Lung (tissue), 11 donors: ENCODE measurements at regions not wholly inside any gene's neighbourhood (a gene's known extent, or its start where the extent isn't known, plus 50 kb on each side); places are given as distances from the start of the nearest gene placed in this dataset.

Experiments
- ATAC-seq: fragments of 200-7000 bp; cut with Tn5 transposase; one replicate; pipeline ENCODE4 v1.9.1; 2020; ENCODE audit warnings: moderate number of reproducible peaks; ENCODE audit not compliant: insufficient read depth, low FRiP score
- DNase-seq, 3 donors: peaks; one replicate each; pipeline ENCODE4 v3.0.0-alpha.2; 2013 to 2017
- H3K27ac ChIP-seq, 2 donors: one replicate each; pipeline ENCODE4 v1.5.1; 2013; ENCODE audit warnings: mild to moderate bottlenecking in 2 of 2, moderate library complexity in 2 of 2, control low read depth in 1 of 2, inconsistent platforms in 1 of 2, low read depth in 1 of 2, low read length in 1 of 2
- H3K27me3 ChIP-seq, 3 donors: one replicate each; pipeline ENCODE4 v1.5.1; 2013; ENCODE audit warnings: low read length in 2 of 3; ENCODE audit not compliant: control insufficient read depth in 3 of 3, insufficient read depth in 3 of 3
- H3K36me3 ChIP-seq, 4 donors: one replicate each; pipeline ENCODE4 v1.5.1; 2013; ENCODE audit warnings: low read length in 4 of 4, mild to moderate bottlenecking in 1 of 4, moderate library complexity in 1 of 4; ENCODE audit not compliant: control insufficient read depth in 4 of 4, insufficient read depth in 4 of 4
- H3K4me1 ChIP-seq, 5 donors: one replicate each; pipeline ENCODE4 v1.5.1; 2013; ENCODE audit warnings: low read length in 5 of 5, mild to moderate bottlenecking in 2 of 5, moderate library complexity in 1 of 5; ENCODE audit not compliant: control insufficient read depth in 5 of 5, insufficient read depth in 5 of 5
- H3K4me3 ChIP-seq: one replicate; pipeline ENCODE4 v1.5.1; 2013; ENCODE audit warnings: mild to moderate bottlenecking, control low read depth, moderate library complexity
- H3K9ac ChIP-seq, 2 donors: one replicate each; pipeline ENCODE4 v1.5.1; 2013; ENCODE audit warnings: low read length in 2 of 2, control low read depth in 1 of 2; ENCODE audit not compliant: insufficient read depth in 1 of 2
- H3K9me3 ChIP-seq, 4 donors: one replicate each; pipeline ENCODE4 v1.5.1; 2013; ENCODE audit warnings: low read length in 3 of 4, mild to moderate bottlenecking in 1 of 4, moderate library complexity in 1 of 4; ENCODE audit not compliant: control insufficient read depth in 4 of 4, insufficient read depth in 3 of 4
- WGBS, 2 donors: extraction: QIAGEN DNeasy Blood & Tissue Kit; methylation state at CpG; one replicate each; pipeline ENCODE4 v1.1.7; 2013; 5-methylcytosine and 5-hydroxymethylcytosine counted together
- TF ChIP-seq, protein P1 (sequence below): IDR thresholded peaks from 2 replicates; pipeline ENCODE4 v1.5.1; 2012; ENCODE audit warnings: mild to moderate bottlenecking; ENCODE audit errors: control extremely low read depth, extremely low read depth
- donor health status: control.
- donor health status: control.
- donor health status: Bipolar disorder and iron deficiency.
- donor health status: healthy.
- donor health status: DM: yes; HTN: yes; CAD: no.

DNA sequence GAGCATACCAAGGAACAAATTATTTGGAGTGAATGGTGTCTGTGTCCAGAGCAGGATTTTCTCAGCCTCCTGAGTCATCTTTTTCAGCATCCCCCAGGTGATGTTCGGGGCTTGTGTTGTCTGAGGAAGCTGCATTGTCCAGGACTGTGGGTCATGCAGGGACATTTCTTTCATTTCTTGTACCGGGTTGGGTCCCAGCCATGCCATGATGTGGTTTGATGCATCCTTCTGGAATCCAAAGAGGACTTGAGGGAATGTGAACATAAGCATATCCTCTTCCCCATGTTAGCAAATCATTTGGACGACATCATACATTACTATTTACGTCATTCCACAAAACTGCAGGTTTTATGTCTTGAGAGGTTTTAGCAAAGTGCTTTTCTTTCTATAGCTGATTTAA lies 797.8 kb downstream of the CCDC85A start:
- no peak overlapping the region for H3K4me3 ChIP-seq
- H3K36me3 ChIP-seq: no peaks in the 10 kb centered on the region
- H3K27ac ChIP-seq: no peak overlapping the region
- no peaks in the 10 kb centered on the region for H3K4me1 ChIP-seq
- TF ChIP-seq, protein P1, sequence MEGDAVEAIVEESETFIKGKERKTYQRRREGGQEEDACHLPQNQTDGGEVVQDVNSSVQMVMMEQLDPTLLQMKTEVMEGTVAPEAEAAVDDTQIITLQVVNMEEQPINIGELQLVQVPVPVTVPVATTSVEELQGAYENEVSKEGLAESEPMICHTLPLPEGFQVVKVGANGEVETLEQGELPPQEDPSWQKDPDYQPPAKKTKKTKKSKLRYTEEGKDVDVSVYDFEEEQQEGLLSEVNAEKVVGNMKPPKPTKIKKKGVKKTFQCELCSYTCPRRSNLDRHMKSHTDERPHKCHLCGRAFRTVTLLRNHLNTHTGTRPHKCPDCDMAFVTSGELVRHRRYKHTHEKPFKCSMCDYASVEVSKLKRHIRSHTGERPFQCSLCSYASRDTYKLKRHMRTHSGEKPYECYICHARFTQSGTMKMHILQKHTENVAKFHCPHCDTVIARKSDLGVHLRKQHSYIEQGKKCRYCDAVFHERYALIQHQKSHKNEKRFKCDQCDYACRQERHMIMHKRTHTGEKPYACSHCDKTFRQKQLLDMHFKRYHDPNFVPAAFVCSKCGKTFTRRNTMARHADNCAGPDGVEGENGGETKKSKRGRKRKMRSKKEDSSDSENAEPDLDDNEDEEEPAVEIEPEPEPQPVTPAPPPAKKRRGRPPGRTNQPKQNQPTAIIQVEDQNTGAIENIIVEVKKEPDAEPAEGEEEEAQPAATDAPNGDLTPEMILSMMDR: no peak
- no peak for DNase-seq
- no peak for ATAC-seq
- H3K27me3 ChIP-seq: peaks cover 0 to 2% (median 0%) of the 10 kb centered on the region in 3 donors
- 87 to 90% methylated on average over 4 of the region's 4 CpGs for WGBS, 2 donors
- peaks cover 0 to 21% (median 4%) of the 10 kb centered on the region in 4 donors for H3K9me3 ChIP-seq
- no peak overlapping the region for H3K9ac ChIP-seq

DNA sequence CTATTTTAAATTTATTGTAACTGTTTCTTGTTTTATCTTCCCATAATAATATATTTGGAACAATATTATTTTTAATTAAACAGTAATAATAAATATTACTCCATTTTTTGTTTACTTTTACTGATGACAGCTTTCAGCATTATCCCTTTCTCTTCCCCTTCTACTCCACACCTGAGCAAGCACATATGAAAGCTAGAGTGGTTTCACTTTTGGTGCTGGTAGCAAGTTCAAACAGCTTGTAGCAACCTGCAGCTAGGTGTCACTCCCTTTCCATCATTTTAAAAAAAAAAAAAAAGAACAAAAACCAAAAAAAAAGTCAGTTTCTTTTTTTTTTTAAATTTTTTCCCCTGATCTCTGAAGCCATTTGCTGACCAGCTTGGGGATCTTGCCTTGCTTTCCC lies 801.8 kb downstream of the CCDC85A start:
- Histone ChIP-seq H3K9ac (no peak overlapping the region), H3K9me3 (peaks cover 0 to 13% (median 3%) of the 10 kb centered on the region in 4 donors), H3K4me1 (no peaks in the 10 kb centered on the region), H3K4me3 (no peak overlapping the region), H3K36me3 (no peaks in the 10 kb centered on the region), H3K27ac (no peak overlapping the region), H3K27me3 (no peaks in the 10 kb centered on the region)
- ATAC-seq (no peak), DNase-seq (no peak)
- TF ChIP-seq, protein P1: no peak

DNA sequence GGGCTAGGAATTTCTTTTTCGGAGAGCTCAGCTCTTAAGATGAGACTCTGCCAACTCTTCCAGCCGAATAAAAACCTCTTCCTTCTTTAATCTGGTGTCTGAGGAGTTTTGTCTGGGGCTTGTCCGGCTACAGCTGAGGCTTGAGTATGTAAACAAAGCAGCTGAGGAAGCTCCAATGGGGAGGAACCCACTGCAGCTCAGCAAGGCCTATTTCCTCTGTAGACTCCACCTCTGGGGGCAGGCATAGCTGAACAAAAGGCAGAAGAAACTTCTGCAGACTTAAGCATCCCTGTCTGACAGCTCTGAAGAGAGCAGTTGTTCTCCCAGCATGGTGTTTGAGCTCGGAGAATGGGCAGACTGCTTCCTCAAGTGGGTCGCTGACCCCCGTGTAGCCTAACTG lies 838.7 kb downstream of the CCDC85A start:
- H3K9ac ChIP-seq: no peak overlapping the region
- H3K27me3 ChIP-seq: no peaks in the 10 kb centered on the region
- peaks cover 0 to 8% (median 2%) of the 10 kb centered on the region in 4 donors for H3K9me3 ChIP-seq
- TF ChIP-seq, protein P1: no peak
- H3K4me3 ChIP-seq: no peak overlapping the region
- H3K36me3 ChIP-seq: no peaks in the 10 kb centered on the region
- ATAC-seq: no peak
- DNase-seq: no peak
- 68 to 75% methylated on average over 6 of the region's 6 CpGs for WGBS, 2 donors
- no peaks in the 10 kb centered on the region for H3K4me1 ChIP-seq
- no peak overlapping the region for H3K27ac ChIP-seq

DNA sequence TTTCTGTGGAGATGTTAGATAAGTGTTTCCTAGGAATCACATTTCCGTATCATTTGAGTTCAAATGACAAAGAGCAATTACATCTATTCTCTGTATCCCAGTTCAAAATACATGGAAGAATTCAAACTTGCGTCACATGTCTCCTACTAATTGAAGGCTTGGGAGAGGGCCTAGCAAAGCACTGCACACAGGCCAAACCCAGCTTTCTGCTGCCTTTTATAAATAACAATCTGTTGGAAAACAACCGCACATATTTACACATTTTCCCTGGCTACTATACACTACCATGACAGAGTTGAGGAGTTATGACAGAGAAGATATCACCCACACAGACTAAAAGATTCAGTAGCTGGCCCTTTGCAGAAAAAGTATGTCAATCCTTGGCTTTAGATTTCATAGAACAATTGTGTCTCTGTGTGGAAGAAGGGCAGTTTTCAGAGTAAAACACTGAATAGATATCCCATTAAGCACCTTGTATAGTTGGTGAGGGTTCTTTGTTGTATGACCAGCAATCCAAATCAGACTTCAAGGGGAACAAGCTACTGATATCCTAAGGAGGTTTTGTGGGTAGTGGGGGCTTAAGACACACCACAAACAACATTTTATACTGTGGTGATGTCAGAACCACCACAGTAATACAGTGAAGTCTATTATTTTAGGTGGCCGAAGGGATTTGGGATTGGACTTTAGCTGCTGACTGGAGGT lies 861.3 kb downstream of the CCDC85A start:
- 86 to 87% methylated on average over 4 of the region's 4 CpGs for WGBS, 2 donors
- no peak for ATAC-seq
- TF ChIP-seq, protein P1: no peak

More for the DNA sequence above, 861.3 kb downstream of the CCDC85A start:
- Histone ChIP-seq H3K9me3 (no peaks in the 10 kb centered on the region), H3K36me3 (no peaks in the 10 kb centered on the region), H3K27me3 (no peaks in the 10 kb centered on the region), H3K4me3 (no peak overlapping the region), H3K4me1 (no peaks in the 10 kb centered on the region), H3K9ac (no peak overlapping the region), H3K27ac (no peak overlapping the region)
- no peak for DNase-seq
